HG02973 (cell line): ENCODE measurements at regions not wholly inside any gene's neighbourhood (a gene's known extent, or its start where the extent isn't known, plus 50 kb on each side); places are given as distances from the start of the nearest gene placed in this dataset.
"Not testable (repeated sequence)": the region's sequence is repeated elsewhere in the genome, so short reads cannot be mapped to it uniquely, and the experiment has no call there.

ENCODE experiments used
- ATAC-seq: cut with Tn5 transposase; IDR thresholded peaks from one replicate; pipeline ENCODE4 v1.9.1; 2021; ENCODE audit warnings: moderate library complexity; ENCODE audit not compliant: unreplicated experiment

DNA sequence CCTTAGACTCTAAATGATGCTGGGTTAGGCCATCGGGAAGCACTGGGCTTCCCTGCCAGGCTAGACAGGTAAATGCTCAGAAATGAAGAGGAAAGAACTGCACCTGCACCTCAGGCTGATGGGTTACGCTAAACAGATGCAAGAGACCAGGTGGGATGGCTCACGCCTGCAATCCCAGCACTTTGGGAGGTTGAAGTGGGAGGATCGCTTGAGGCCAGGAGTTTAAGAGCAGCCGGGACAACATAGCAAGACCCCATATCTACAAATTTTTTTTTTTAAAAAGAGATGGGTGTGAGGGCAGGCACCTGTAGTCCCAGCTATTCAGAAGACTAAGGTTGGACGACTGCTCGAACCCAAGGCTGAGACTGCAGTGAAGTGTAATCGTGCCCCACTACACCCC is 634.7 kb downstream of the UQCRFS1 start:
- no peak for ATAC-seq

DNA sequence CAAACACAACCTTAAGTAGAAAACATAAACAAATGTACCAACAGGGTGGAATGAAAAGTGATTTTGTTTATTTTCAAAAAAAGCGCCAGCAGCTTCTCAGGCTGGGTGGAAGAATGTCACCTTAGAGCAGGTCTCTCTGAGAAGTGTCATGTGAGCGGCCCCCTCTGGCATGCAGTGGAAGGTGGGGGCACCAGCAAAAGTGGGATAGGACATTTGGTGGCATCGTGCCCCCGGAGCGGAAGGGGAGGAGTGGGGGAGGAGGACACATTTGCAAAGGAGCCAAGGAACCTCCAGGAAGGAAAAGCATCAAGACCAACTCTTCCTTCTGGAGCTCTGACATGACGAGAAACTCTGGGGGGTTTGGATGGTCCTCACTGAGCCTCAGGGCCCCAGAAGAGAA is 635.3 kb downstream of the UQCRFS1 start:
- no peak for ATAC-seq

DNA sequence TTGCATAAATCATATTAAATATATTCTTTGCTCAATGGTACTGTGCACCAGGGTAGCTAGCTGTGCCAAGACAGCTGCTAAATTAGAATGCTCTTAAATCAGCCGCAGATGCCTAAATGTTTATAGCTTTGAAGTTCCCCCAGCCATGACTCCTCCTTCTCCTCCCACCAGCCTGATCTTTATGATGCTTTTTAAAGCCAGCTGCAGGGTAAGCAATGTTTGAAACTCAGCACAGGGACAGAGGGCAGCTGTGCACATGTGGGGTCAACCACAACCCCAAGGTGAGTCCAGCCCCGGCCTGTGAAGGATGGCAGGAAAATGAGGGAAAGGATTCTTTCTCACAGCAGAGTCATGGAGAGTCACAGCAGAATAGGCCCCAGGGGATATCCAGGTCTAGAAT is 635.7 kb downstream of the UQCRFS1 start:
- ATAC-seq = no peak

DNA sequence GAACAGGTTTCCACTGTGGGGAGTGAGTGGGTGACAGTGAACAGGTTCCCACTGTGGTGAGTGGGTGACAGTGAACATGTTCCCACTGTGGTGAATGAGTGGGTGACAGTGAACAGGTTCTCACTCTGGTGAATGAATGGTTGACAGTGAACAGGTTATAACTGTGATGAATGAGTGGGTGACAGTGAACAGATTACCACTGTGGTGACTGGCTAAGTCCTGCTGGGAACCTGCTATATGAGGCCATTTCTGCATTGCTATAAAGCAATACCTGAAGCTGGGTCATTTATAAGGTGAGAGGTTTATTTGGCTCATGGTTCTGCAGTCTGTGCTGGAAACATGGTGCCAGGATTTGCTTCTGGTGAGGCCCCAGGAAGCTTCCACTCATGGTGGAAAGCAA is 637.1 kb downstream of the UQCRFS1 start:
- ATAC-seq = no peak

DNA sequence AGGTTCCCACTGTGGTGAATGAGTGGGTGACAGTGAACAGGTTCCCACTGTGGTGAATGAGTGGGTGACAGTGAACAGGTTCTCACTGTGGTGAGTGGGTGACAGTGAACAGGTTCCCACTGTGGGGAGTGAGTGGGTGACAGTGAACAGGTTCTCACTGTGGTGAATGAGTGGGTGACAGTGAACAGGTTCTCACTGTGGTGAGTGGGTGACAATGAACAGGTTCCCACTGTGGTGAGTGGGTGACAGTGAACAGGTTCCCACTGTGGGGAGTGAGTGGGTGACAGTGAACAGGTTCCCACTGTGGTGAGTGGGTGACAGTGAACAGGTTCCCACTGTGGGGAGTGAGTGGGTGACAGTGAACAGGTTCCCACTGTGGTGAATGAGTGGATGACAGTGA is 637.6 kb downstream of the UQCRFS1 start:
- not testable (repeated sequence) for ATAC-seq

DNA sequence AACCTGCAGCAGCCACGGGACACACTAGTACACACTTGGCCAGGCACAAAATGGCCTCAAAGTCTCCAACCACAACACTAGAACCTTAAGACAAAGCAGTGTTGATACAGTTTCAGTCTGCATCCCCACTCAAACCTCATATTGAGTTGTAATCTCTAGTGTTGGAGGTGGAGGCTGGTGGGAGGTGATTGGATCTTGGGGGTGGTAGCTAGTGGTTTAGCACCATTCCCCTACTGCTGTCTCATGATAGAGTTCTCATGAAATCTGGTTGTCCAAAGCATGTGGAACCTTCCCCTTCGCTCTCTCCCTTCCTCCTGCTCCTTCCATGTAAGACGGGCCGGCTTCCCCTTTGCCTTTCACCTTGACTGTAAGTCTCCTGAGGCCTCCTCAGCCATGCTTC is 638.7 kb downstream of the UQCRFS1 start:
- ATAC-seq = no peak

DNA sequence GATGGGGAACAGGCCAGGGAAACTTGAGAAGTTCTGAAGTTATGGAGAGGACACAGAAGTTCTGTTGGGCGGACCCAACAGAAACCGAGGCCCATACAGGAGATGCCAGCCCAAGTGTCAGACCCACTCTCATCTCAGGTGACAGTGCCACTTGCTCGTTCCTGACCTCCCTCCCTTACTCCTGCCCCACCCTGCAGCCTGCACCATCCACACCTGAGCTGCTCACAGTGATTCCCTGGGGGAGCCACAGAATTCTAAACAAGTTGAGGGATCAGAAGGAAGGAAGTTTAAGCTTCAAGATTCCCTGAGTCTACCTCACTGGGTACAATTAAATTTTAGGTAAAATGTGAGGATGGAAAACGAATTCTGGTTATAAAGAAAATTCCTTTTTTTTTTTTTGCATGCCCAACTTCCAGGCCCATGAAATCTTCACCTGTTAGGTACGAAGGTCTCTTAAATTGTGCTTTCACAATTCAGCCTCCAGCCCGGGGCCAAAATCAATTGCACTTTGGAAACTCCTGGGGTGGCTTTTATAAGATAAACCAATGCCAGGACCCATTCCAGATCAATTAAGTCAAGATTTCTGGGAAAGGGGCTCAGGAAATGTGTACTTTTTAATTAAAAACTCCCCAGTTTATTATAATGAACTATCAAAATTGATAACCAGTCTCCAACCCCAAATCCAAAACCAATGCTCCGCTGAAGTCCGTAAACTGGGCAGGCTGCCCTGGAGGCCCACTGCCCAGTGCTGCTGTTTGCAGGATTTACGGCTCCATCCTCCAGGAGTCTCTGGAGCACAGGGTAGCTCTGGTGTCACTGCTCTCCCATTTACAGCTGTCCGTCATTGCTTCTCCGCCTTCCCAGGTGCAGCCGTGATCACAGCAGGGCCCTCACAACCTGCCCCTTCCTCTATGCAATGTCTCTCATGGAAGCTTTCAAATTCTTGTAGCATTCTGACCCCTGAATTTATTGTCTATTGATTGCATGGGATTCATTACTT is 643.5 kb downstream of the UQCRFS1 start:
- ATAC-seq = no peak

DNA sequence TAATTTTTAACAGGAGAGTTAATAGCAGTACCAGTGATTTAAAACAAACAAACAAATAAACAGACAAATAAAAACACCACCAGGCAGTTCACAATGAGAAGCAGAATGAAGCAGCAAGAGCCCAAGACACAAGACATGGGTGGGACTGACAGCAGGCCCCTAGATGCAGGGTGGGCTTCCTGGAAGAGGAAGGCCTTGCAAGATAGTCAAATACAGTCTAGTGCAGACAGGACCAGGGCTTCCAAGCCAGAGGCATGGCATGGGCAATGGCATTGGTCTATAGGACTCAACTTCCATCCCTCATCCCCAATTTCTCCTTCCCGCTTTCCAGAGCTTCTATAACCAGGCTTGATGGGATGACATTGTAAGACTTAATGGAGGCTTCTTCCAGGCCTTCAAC is 645.1 kb downstream of the UQCRFS1 start:
- no peak for ATAC-seq

DNA sequence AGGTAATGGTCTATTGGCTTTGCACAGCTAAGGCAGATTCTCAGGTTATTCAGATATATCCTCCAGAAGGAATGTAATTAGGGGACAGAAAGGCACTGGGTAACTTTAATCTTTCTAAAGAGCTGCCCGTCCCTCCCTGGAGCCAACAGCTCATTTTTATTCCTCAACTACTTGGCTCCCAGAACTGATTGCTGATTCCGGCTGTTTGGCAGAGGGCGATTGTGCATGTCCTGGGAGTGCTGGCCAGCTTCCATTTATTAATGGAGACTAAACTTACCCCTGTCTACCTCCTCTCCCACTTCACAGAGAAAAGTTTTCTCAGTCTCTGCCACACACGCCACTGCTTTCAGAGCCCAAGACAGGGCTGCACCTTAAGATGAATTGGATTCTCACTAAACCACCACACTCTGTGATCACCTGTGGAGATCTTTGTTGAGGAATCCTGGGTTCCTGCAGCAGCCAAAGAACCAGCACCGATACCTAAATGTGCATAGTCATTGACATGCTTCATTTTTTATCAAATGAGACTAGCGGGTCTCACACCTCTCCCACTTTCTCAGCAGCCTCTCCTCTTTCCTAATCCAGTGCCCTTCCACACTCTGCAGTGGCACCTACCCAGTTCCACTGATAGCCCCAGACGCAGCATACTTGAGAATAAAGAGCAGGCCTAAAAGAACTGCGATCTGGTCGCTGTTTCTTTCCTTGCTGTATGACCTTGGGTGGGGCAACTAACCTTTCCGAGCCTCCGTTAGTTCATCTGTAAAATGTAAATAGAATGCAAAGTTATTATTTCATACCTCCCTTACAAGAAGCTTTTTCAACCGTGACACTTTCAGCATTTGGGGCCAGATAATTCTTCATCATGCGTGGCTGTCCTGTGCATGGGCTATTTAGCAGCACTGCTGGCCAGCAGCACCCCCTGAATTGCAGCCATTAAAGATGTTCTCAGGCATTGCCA is 648.7 kb downstream of the UQCRFS1 start:
- no peak for ATAC-seq

DNA sequence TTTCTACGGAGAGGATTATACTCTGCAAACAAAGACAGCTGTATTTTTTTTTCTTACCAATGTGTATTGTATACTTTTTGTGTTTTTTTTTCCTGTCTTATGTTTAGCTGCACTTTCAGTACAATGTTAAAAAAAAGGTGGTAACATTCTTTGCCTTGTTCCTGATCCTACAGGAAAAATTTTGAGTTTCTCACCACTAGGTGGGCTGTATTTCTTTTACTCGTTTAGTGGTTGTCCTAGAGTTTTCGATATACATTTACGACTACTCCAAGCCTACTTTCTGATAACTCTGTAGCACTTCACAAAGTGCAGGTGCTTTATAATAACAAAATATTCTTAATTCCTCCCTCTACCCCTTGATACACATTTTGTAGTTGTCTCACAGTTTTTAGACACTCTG is 652.2 kb downstream of the UQCRFS1 start:
- no peak for ATAC-seq

DNA sequence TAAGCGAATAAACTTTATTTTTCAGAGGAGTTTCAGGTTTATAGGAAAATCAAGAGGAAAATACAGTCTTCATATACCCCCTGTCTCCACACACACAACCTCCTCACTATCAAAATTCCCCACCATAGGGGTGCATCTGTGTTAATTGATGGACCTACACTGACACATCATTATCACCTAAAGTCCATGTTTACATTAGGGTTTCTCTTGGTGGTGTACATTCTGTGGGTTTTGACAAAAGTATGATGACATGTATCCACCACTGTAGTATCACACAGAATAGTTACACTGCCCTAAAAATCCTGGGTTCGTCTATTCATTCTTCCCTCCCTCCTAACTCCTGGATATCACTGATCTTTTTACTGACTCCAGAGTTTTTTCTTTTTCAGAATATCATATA is 654.2 kb downstream of the UQCRFS1 start:
- no peak for ATAC-seq

DNA sequence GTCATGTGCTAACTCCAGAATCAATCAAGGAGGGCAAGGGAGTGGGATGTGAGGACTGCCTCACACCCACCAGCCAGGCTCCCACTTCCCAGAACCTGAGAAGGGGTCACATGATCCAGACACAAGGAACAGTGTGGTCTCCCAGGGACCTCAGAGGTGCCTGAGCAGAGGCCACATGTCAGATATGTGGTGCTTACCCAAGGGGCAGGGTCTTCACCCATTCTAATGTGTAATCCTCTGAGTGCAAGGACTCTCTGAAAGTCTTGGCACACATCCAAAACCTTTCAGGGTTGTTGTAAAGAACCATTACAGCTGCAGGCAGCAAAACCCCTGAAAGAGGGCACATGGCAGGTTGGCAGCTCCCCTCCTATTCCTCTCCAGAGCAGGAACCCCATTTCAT is 656.6 kb downstream of the UQCRFS1 start:
- ATAC-seq = no peak

DNA sequence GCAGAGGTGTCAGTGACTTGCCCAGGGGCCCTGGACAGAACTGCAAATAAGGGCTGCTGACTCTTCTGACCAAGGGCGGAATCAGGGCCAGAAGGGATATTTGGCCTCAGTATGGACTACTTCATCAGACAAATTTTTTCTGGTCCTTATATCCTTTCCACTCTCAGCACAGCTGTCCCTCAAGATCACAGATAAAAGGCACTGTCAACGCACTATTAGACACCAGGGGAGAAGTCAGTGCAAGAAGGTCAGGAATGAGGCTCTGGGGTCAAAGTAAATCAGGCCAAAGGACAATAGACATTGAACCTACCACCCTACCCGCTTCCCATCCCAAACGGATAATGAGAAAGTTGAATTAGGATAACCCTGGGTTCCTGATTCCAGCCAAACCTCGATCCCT is 657.6 kb downstream of the UQCRFS1 start:
- ATAC-seq = no peak

DNA sequence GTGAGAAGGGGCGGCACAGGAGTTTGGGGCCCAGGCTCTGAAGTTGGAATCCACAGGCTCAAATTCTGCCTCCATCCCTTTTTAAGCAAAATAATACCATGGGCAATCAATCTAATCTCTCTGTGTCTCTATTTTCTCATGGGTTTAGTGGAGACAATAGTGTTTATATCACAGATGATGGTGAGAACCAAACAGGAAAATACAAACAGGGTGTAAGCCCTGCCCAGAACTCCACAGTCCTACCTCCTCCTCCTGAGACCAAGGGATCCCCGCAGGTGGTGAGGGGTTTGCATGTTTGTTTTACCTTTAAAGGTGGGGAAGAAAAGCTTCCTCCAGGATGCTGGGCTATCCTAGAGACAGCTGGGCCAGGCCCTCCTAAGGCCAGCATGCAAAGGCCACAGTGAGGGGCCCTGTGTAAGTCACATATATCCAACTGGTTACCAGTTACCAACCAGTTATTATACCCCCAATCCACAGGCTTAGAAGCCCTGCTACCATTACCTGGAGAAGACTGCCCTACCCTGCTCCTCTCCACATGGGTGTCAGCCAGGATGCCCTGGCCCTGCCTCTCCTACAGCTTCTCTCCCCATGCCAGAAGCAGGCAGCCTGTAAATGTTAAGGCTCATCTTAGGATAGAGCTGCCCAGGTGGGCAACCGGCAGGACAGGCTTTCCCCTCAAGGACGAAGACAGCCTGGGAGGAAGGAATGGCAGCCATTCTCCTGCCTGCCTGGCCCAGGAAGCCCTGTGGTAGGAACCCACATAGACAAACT is 658.4 kb downstream of the UQCRFS1 start:
- no peak for ATAC-seq

DNA sequence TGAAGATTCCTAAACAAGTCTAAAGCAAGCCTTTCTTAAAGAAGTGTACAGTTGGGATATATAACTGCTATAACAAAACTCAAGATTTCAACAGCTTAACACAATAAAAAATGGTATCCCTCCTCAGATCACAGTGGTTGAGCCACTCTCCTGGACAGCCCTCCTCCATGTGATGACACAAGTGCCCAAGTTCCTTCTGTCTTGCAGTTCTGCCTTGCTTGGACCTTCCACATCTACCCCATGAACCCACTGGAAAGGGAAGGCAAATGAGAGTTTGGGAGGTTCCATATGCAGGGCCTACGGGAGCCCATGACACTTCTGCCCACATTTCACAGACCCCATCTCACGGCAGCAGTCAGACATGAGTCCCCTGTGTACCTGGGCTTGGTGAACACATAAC is 659.2 kb downstream of the UQCRFS1 start:
- no peak for ATAC-seq

DNA sequence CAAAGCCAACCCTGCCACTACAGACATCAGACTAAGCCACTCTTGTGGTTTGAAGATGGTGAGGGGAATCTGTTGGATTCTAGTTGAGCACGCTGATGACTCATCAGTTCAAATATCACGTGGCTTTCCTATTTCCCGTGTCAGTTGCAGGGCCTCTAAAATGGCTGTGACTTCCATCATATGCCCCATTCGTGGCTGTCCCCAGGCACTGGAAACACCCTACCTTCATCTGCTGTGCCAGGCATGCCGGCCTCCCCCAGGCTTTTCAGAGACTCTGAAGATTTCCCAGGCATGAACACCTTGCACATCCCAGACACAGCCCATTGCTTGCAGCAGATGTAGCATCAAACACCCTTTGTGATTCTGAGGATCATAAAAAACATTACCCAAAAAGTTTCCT is 659.9 kb downstream of the UQCRFS1 start:
- ATAC-seq = no peak

DNA sequence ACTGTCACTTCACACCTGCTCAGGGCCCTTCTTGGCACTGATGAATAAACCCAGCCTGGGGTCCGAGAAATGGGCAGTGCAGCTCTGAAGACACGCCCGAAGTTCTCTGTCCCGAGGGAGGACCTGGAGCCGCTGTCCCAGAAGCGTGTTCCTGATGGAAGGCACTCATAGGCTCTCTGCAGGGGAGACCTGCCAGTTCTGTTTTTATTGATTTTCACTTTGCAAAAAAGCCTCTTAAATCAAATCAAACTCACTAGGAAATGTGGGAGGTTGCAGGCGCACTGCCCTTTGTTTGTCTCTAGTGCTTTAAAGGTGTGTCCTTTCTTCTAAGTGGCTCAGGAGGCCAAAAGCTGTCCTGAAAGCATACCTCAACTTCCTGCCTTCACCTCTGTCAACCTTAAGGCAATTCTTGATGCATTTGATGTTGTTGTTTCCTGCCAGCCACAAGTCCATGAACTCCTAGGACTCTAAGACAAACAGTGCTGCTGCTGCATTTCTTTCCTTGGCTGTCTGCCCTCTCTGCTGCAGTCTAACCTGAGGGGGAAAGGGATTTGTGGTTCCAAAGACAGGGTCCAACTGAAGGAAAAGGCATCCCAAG is 663.2 kb downstream of the UQCRFS1 start:
- ATAC-seq = no peak

DNA sequence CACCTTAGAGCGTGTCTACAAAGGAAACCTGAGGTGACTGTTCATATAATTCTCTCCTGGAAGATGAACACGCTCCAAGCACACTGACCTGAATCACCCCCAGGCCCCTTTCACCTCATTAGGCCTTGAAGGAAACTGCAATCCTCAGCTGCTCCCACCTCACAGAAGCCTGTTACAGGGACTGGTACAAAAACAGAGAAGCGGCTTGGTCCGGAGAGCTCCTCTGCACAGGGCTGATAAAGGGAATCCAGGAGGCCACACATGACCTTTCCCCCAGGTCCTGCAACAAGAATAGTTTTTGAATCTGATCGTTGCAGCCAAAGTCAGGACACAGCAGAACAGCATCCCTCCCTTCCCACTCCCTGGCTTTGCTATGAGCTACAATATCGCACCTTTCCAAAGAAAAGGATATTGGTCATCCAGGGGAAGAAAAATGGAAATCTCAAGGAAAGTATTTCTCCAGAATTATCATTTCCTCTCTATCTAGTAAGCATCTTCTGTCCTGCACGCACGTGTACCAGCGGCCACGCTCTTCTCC is 666.7 kb downstream of the UQCRFS1 start:
- ATAC-seq = no peak

DNA sequence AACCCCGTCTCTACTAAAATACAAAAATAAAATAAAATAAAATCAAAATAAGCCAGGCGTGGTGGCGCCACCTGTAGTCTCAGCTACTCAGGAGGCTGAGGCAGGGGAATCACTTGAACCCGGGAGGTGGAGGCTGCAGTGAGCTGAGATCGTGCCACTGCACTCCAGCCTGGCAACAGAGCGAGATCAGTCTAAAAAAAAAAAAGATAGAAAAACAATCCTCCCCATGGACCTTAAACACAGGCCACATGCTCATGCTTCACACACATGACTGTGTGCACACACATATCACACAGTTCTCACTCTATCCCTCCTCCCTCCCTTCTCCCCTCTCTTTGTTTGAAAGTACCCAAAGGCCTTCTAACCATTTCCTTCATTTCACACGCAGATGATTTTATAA is 667.6 kb downstream of the UQCRFS1 start:
- not testable (repeated sequence) for ATAC-seq
